SK-N-SH (cell line): ENCODE measurements at regions not wholly inside any gene's neighbourhood (a gene's known extent, or its start where the extent isn't known, plus 50 kb on each side); places are given as distances from the start of the nearest gene placed in this dataset.

Experiments
- CTCF ChIA-PET: fragments of 300-600, 350-600 bp; formaldehyde crosslinking; extraction: SDS; loops from one replicate; lab custom pipeline; 2021; lab: Yijun Ruan, JAX
- POLR2A ChIA-PET: fragments of 350-600 bp; sonication (Branson Sonifier 250); formaldehyde crosslinking; extraction: SDS; loops from one replicate; lab custom pipeline; 2020; ENCODE audit warnings: antibody characterized with exemption, inconsistent platforms; lab: Yijun Ruan, JAX
- DNase-seq: peaks from one replicate; pipeline ENCODE4 v3.0.0; 2012
- H2AFZ ChIP-seq: fragments of 200-600 bp; sonication (generic); 2 replicates; pipeline ENCODE4 v1.8.1; 2016; ENCODE audit warnings: antibody characterized with exemption, mild to moderate bottlenecking, low read depth
- H3F3A ChIP-seq: fragments of 200-600 bp; sonication (generic); replicated peaks from 2 replicates; pipeline ENCODE3; 2016; ENCODE audit warnings: antibody characterized with exemption, mild to moderate bottlenecking; ENCODE audit not compliant: insufficient read depth
- H3K27ac ChIP-seq, 2 experiments: fragments of 200-500 bp in 1 of 2; fragments of 200-600 bp in 1 of 2; sonication (Bioruptor generic) in 1 of 2; sonication (generic), shearing (Covaris generic) in 1 of 2; 2 replicates each; pipeline versions ENCODE4 v1.5.1 to v1.6.1; 2014 to 2016; ENCODE audit warnings: low read depth in 2 of 2, inconsistent platforms in 1 of 2, low read length in 1 of 2, mild to moderate bottlenecking in 1 of 2, mixed read lengths in 1 of 2
- H3K27me3 ChIP-seq: fragments of 200-600 bp; sonication (generic), shearing (Covaris generic); 2 replicates; pipeline ENCODE4 v1.6.1; 2016; ENCODE audit warnings: mixed run types; ENCODE audit not compliant: insufficient read depth
- H3K36me3 ChIP-seq, 2 experiments: fragments of 200-500 bp in 1 of 2; fragments of 200-600 bp in 1 of 2; sonication (Bioruptor generic) in 1 of 2; sonication (generic) in 1 of 2; replicated peaks in 1 of 2; 2 replicates each; pipeline versions ENCODE3 to v1.5.1; 2014 to 2016; ENCODE audit warnings: low read length in 1 of 2, mild to moderate bottlenecking in 1 of 2; ENCODE audit not compliant: insufficient read depth in 2 of 2, control insufficient read depth in 1 of 2
- H3K4me1 ChIP-seq, 2 experiments: fragments of 200-500 bp in 1 of 2; fragments of 200-600 bp in 1 of 2; sonication (Bioruptor generic) in 1 of 2; sonication (generic), shearing (Covaris generic) in 1 of 2; 2 replicates each; pipeline versions ENCODE4 v1.5.1 to v1.6.1; 2014 to 2016; ENCODE audit warnings: low read depth in 1 of 2, low read length in 1 of 2, mixed run types in 1 of 2; ENCODE audit not compliant: insufficient read depth in 2 of 2, control insufficient read depth in 1 of 2
- H3K4me2 ChIP-seq: fragments of 200-600 bp; sonication (generic), shearing (Covaris generic); 2 replicates; pipeline ENCODE4 v1.6.1; 2017; ENCODE audit warnings: mixed run types
- H3K4me3 ChIP-seq, 2 experiments: fragments of 200-500 bp in 1 of 2; fragments of 200-600 bp in 1 of 2; sonication (Bioruptor generic) in 1 of 2; sonication (generic), shearing (Covaris generic) in 1 of 2; 2 replicates each; pipeline versions ENCODE4 v1.5.1 to v1.8.1; 2014 to 2016; ENCODE audit warnings: low read depth in 2 of 2, inconsistent platforms in 1 of 2, low read length in 1 of 2, mild to moderate bottlenecking in 1 of 2, mixed read lengths in 1 of 2, moderate library complexity in 1 of 2
- H3K79me2 ChIP-seq: fragments of 200-600 bp; sonication (generic); 2 replicates; pipeline ENCODE4 v1.8.1; 2017; ENCODE audit warnings: mild to moderate bottlenecking; ENCODE audit not compliant: insufficient read depth
- H3K9ac ChIP-seq: fragments of 200-600 bp; sonication (generic); 2 replicates; pipeline ENCODE4 v1.6.1; 2017; ENCODE audit warnings: mixed run types
- H3K9me2 ChIP-seq: fragments of 200-600 bp; sonication (generic); 2 replicates; pipeline ENCODE4 v1.6.1; 2017; ENCODE audit warnings: mixed run types
- H3K9me3 ChIP-seq: fragments of 200-600 bp; sonication (generic); 2 replicates; pipeline ENCODE4 v1.6.1; 2017; ENCODE audit warnings: mixed run types, mild to moderate bottlenecking, moderate library complexity
- H4K20me1 ChIP-seq: fragments of 200-600 bp; sonication (generic); 2 replicates; pipeline ENCODE4 v1.6.1; 2017; ENCODE audit warnings: mild to moderate bottlenecking, mixed run types; ENCODE audit not compliant: insufficient read depth
- CHD2 ChIP-seq: fragments of 150-350 bp; IDR thresholded peaks from 2 replicates; pipeline ENCODE4 v1.6.1; 2018; ENCODE audit warnings: low read length; ENCODE audit not compliant: partially characterized antibody
- ELF1 ChIP-seq: IDR thresholded peaks from 2 replicates; pipeline ENCODE4 v1.4.0; 2012
- EP300 ChIP-seq, 2 experiments: IDR thresholded peaks; 2 replicates each; pipeline versions ENCODE4 v1.4.0 to v1.6.1; 2012; ENCODE audit warnings: borderline replicate concordance in 1 of 2, low read depth in 1 of 2, low read length in 1 of 2
- FOXJ3 ChIP-seq: sonication (generic); formaldehyde crosslinking; IDR thresholded peaks from 2 replicates; pipeline ENCODE4 v1.5.1; 2020; ENCODE audit warnings: mild to moderate bottlenecking, missing genetic modification reagents
- FOXM1 ChIP-seq: IDR thresholded peaks from 2 replicates; pipeline ENCODE4 v1.4.0; 2012; ENCODE audit warnings: low read depth, mild to moderate bottlenecking
- GABPA ChIP-seq: IDR thresholded peaks from 2 replicates; pipeline ENCODE4 v1.4.0; 2012; ENCODE audit warnings: low read depth, mild to moderate bottlenecking
- NRF1 ChIP-seq: IDR thresholded peaks from 2 replicates; pipeline ENCODE4 v1.6.1; 2012; ENCODE audit warnings: low read depth, mild to moderate bottlenecking, low read length
- RAD21 ChIP-seq: IDR thresholded peaks from 2 replicates; pipeline ENCODE4 v1.6.1; 2012; ENCODE audit warnings: mild to moderate bottlenecking, low read length
- REST ChIP-seq: IDR thresholded peaks from 2 replicates; pipeline ENCODE4 v1.6.1; 2012; ENCODE audit warnings: mild to moderate bottlenecking, low read depth, low read length, moderate library complexity
- RFX5 ChIP-seq: IDR thresholded peaks from 2 replicates; pipeline ENCODE4 v1.6.1; 2012; ENCODE audit warnings: mild to moderate bottlenecking, improper control_type of control experiment, low read length
- RXRA ChIP-seq: IDR thresholded peaks from 2 replicates; pipeline ENCODE4 v1.4.0; 2012; ENCODE audit warnings: low read depth, mild to moderate bottlenecking, borderline replicate concordance
- SIN3A ChIP-seq: IDR thresholded peaks from 2 replicates; pipeline ENCODE4 v1.6.1; 2012; ENCODE audit warnings: low read depth, mild to moderate bottlenecking, low read length, moderate library complexity, borderline replicate concordance
- SMC3 ChIP-seq: IDR thresholded peaks from 2 replicates; pipeline ENCODE4 v1.6.1; 2012; ENCODE audit warnings: low read depth, low read length, improper control_type of control experiment
- TEAD4 ChIP-seq: IDR thresholded peaks from 2 replicates; pipeline ENCODE4 v1.4.0; 2012; ENCODE audit warnings: mild to moderate bottlenecking, borderline replicate concordance; ENCODE audit not compliant: insufficient read depth
- USF2 ChIP-seq: fragments of 150-350 bp; IDR thresholded peaks from 2 replicates; pipeline ENCODE4 v1.6.1; 2017; ENCODE audit warnings: antibody characterized with exemption, low read length, low read depth, borderline replicate concordance
- WGBS: methylation state at CpG from one replicate; pipeline ENCODE4 v1.1.6; 2017; ENCODE audit warnings: low lambda C conversion rate; 5-methylcytosine and 5-hydroxymethylcytosine counted together
- TF ChIP-seq, protein P1 (sequence below): fragments of 150-350 bp; IDR thresholded peaks from 2 replicates; pipeline ENCODE4 v1.6.1; 2016; ENCODE audit warnings: mild to moderate bottlenecking, low read depth, low read length
- TF ChIP-seq, protein P2 (sequence below): IDR thresholded peaks from 2 replicates; pipeline ENCODE4; 2012

DNA sequence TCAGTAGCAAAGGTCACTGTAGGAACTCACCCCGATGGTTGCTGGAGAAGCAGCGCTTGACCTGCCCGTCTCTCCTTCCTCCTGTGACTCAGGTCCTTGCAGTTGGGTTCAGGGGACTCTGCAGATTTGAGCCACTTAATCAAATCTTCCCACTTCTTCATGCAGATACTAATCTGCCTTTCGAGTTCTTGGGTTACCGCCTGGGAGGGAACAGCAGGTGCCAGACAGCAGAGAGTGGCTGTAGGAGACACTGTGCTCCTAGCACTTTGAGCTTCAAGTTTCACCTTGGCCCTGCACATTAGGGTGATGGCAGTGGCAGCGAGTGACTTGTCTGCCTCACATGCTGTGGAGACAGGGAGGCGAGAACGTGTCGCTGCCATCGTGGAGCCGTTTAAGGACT is 478.3 kb downstream of the PSAT1 start:
- no peaks in the 10 kb centered on the region for H3K27me3 ChIP-seq
- ChIA-PET CTCF (interaction anchor here (0.8 kb wide), 1 partner anchor 26 kb away, joined by 3 read pairs; no protein-coding TSS in a partner anchor), POLR2A (no interaction called here)
- no peak overlapping the region for H3K27ac ChIP-seq
- no peaks in the 10 kb centered on the region for H3F3A ChIP-seq
- H3K9me2 ChIP-seq, result no peaks in the 10 kb centered on the region
- no peaks in the 10 kb centered on the region for H4K20me1 ChIP-seq
- peaks cover 0 to 3% of the 10 kb centered on the region in 2 experiments; a peak in 1 of 4 replicates for H3K4me1 ChIP-seq
- H2AFZ ChIP-seq, result no peak overlapping the region
- no peaks in the 10 kb centered on the region for H3K79me2 ChIP-seq
- H3K4me2 ChIP-seq, result no peak overlapping the region
- WGBS, result 93% methylated on average over 11 of the region's 11 CpGs
- H3K9ac ChIP-seq, result no peak overlapping the region
- no peak overlapping the region for H3K4me3 ChIP-seq
- H3K9me3 ChIP-seq, result no peaks in the 10 kb centered on the region
- no peak for TF ChIP-seq USF2
- TF ChIP-seq GABPA, result no peak
- TF ChIP-seq, protein P1, sequence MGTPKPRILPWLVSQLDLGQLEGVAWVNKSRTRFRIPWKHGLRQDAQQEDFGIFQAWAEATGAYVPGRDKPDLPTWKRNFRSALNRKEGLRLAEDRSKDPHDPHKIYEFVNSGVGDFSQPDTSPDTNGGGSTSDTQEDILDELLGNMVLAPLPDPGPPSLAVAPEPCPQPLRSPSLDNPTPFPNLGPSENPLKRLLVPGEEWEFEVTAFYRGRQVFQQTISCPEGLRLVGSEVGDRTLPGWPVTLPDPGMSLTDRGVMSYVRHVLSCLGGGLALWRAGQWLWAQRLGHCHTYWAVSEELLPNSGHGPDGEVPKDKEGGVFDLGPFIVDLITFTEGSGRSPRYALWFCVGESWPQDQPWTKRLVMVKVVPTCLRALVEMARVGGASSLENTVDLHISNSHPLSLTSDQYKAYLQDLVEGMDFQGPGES, result no peak
- TF ChIP-seq SIN3A, result no peak
- no peak for TF ChIP-seq FOXJ3 (CRISPR knock-in tag)
- TF ChIP-seq EP300 (IDR thresholded peaks at IDR 0.05; ENCODE audit: borderline replicate concordance in 1 of 2, low read depth in 1 of 2, low read length in 1 of 2), result no peak
- no peak for TF ChIP-seq RXRA
- no peak for TF ChIP-seq FOXM1
- TF ChIP-seq ELF1, result no peak
- H3K36me3 ChIP-seq, result no peaks in the 10 kb centered on the region
- no peak for DNase-seq

GRCh38 chr9:78775696-78776295 is 478.9 kb downstream of the PSAT1 start:
- H3K27me3 ChIP-seq, result no peaks in the 10 kb centered on the region
- no peaks in the 10 kb centered on the region for H3F3A ChIP-seq
- H3K27ac ChIP-seq, result no peak overlapping the region
- CTCF ChIA-PET, result interaction anchor here (0.8 kb wide), 1 partner anchor 27 kb away, joined by 3 read pairs; no protein-coding TSS in a partner anchor
- POLR2A ChIA-PET, result no interaction called here
- H3K4me2 ChIP-seq, result no peak overlapping the region
- DNase-seq, result peak; percentile 2
- no peak overlapping the region for H3K9ac ChIP-seq
- no peaks in the 10 kb centered on the region for H3K9me2 ChIP-seq
- no peaks in the 10 kb centered on the region for H4K20me1 ChIP-seq
- WGBS, result 90% methylated on average over 3 of the region's 3 CpGs
- H3K9me3 ChIP-seq, result no peaks in the 10 kb centered on the region
- no peak overlapping the region for H2AFZ ChIP-seq
- no peak overlapping the region for H3K4me3 ChIP-seq
- H3K36me3 ChIP-seq, result no peaks in the 10 kb centered on the region
- H3K4me1 ChIP-seq, result peaks cover 0 to 3% of the 10 kb centered on the region in 2 experiments; a peak in 1 of 4 replicates
- no peaks in the 10 kb centered on the region for H3K79me2 ChIP-seq
- TF ChIP-seq RAD21, result no peak
- no peak for TF ChIP-seq REST
- TF ChIP-seq NRF1, result no peak
- TF ChIP-seq FOXJ3 (CRISPR knock-in tag), result no peak
- TF ChIP-seq, protein P2, sequence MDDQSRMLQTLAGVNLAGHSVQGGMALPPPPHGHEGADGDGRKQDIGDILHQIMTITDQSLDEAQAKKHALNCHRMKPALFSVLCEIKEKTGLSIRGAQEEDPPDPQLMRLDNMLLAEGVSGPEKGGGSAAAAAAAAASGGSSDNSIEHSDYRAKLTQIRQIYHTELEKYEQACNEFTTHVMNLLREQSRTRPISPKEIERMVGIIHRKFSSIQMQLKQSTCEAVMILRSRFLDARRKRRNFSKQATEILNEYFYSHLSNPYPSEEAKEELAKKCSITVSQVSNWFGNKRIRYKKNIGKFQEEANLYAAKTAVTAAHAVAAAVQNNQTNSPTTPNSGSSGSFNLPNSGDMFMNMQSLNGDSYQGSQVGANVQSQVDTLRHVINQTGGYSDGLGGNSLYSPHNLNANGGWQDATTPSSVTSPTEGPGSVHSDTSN, result no peak
- no peak for TF ChIP-seq CHD2
- no peak for TF ChIP-seq SMC3
- TF ChIP-seq, protein P1, result no peak
- TF ChIP-seq TEAD4, result no peak
- no peak for TF ChIP-seq RFX5
